ENCODE measurements at regions not wholly inside any gene's neighbourhood (a gene's known extent, or its start where the extent isn't known, plus 50 kb on each side); places are given as distances from the start of the nearest gene placed in this dataset.

DNA sequence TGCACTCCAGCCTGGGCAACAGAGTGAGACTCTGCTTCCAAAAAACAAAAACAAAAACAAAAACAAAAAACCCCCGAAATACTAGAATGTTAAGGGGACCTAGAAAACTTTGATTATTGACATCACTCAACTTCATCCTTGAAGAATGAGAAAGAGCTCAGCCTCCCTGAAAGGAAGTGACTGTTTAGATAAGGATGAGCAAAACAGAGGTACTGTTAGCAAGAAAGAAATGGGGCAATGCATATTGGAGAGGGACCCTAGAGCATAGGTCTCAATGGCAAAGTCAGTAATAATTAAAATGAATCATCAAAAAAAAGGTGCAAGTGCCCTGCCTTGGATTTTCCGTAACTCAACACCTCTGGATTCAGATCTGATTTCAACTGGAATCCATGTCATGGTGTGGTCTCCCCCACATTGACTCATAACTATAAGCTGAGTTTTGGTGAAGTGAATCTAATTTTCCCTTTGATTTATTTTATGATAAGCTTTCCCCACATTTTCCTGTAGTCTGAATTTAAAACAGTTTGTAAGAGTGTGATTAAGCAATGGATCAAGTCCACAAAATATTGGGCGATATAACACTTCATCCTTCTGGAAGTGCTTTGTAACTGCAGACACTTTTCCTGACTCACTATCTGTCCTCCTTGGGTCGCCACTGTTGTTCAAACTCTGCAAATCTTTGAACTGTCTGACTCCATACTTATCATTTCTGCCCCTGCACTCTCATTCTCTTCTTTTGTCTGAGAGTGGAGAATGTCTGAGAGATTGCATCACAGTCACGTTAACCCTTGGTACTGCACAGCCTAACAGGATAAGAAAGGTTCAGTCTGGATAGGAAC is 224.8 kb upstream of the LYZL1 start:
- H3K36me3 ChIP-seq (ENCODE audit: control insufficient read depth in 2 of 2, insufficient read depth in 2 of 2, low read length in 1 of 2), result no peaks in the 10 kb centered on the region
- TF ChIP-seq ZNF217 (IDR thresholded peaks at IDR 0.05) (no peak), CREM (IDR thresholded peaks at IDR 0.05; ENCODE audit: low read depth) (no peak), ETV6 (conservative IDR thresholded peaks at IDR 0.05 in 1 of 2, IDR thresholded peaks at IDR 0.05 in 1 of 2; ENCODE audit: borderline replicate concordance in 1 of 2, low read depth in 1 of 2) (no peak), ZZZ3 (IDR thresholded peaks at IDR 0.05; ENCODE audit: control insufficient read depth, insufficient read length, low read depth) (no peak)
- TF ChIP-seq, protein P1, sequence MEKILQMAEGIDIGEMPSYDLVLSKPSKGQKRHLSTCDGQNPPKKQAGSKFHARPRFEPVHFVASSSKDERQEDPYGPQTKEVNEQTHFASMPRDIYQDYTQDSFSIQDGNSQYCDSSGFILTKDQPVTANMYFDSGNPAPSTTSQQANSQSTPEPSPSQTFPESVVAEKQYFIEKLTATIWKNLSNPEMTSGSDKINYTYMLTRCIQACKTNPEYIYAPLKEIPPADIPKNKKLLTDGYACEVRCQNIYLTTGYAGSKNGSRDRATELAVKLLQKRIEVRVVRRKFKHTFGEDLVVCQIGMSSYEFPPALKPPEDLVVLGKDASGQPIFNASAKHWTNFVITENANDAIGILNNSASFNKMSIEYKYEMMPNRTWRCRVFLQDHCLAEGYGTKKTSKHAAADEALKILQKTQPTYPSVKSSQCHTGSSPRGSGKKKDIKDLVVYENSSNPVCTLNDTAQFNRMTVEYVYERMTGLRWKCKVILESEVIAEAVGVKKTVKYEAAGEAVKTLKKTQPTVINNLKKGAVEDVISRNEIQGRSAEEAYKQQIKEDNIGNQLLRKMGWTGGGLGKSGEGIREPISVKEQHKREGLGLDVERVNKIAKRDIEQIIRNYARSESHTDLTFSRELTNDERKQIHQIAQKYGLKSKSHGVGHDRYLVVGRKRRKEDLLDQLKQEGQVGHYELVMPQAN (conservative IDR thresholded peaks at IDR 0.05), result no peak
- RAD21 ChIA-PET (ENCODE audit: unreplicated experiment), result no interaction called here
- WGBS (ENCODE audit: insufficient coverage, insufficient replicate concordance, low lambda C conversion rate, missing lambda C conversion rate), result 22% methylated on average over 5 of the region's 5 CpGs
- SMC1A ChIA-PET (ENCODE audit: uncharacterized antibody, unreplicated experiment), result no interaction called here
- intact Hi-C loops (cut with micrococcal nuclease; ENCODE audit: unreplicated experiment), result no loop called here
- no peak overlapping the region for H3K4me2 ChIP-seq (ENCODE audit: control insufficient read depth, insufficient read depth)
- H3K79me2 ChIP-seq (ENCODE audit: control insufficient read depth, insufficient read depth, low read length), result no peaks in the 10 kb centered on the region
- in situ Hi-C loops (cut with MboI), result no loop called here
- DNase-seq (ENCODE audit: low read depth, low spot score) (no peak), FAIRE-seq (no peak), ATAC-seq (no peak)
- POLR2A ChIA-PET, result no interaction called here
- no peaks in the 10 kb centered on the region for H3K4me1 ChIP-seq (ENCODE audit: control insufficient read depth, insufficient read depth, low read length)
- no peak overlapping the region for H3K4me3 ChIP-seq
- no peak overlapping the region for H2AFZ ChIP-seq (ENCODE audit: control insufficient read depth, low read depth, low read length)
- H3K27me3 ChIP-seq (replicated peaks in 1 of 2; ENCODE audit: control insufficient read depth in 2 of 2, insufficient read depth in 2 of 2, low read length in 1 of 2), result no peaks in the 10 kb centered on the region
- no peaks in the 10 kb centered on the region for H3K9me3 ChIP-seq (replicated peaks; ENCODE audit: control insufficient read depth, insufficient read depth, low read length)
- no peak overlapping the region for H3K27ac ChIP-seq (ENCODE audit: control insufficient read depth, insufficient read depth)
- H3K9ac ChIP-seq (ENCODE audit: control insufficient read depth, insufficient read depth, low read length), result no peak overlapping the region
- no TSS peak for BruUV-seq (replicated peaks)
- CTCF ChIA-PET, result no interaction called here
- no peaks in the 10 kb centered on the region for H4K20me1 ChIP-seq (ENCODE audit: control insufficient read depth, insufficient read depth)

Data from GM12878 (cell line).